DOHH2 (cell line): ENCODE measurements at regions not wholly inside any gene's neighbourhood (a gene's known extent, or its start where the extent isn't known, plus 50 kb on each side); places are given as distances from the start of the nearest gene placed in this dataset.

Experiments used
- H3F3A ChIP-seq: fragments of 200-600 bp; sonication (generic), shearing (Covaris generic); 2 replicates; pipeline ENCODE4 v1.6.0; 2016; ENCODE audit warnings: antibody characterized with exemption, mild to moderate bottlenecking; ENCODE audit not compliant: control insufficient read depth, insufficient read depth
- H3K27ac ChIP-seq: fragments of 200-600 bp; sonication (generic); 2 replicates; pipeline ENCODE4 v1.5.1; 2014; ENCODE audit warnings: low read depth, mild to moderate bottlenecking, low read length, moderate library complexity
- H3K27me3 ChIP-seq: fragments of 200-600 bp; sonication (generic); 2 replicates; pipeline ENCODE4 v1.6.1; 2014; ENCODE audit warnings: mild to moderate bottlenecking, low read length, mixed read lengths; ENCODE audit not compliant: control insufficient read depth
- H3K36me3 ChIP-seq: fragments of 200-600 bp; sonication (generic); 2 replicates; pipeline ENCODE4 v1.6.1; 2014; ENCODE audit warnings: mild to moderate bottlenecking, low read length, moderate library complexity, mixed read lengths; ENCODE audit not compliant: control insufficient read depth
- H3K4me1 ChIP-seq: fragments of 200-600 bp; sonication (generic); 2 replicates; pipeline ENCODE4 v1.6.1; 2014; ENCODE audit warnings: mild to moderate bottlenecking, low read length, mixed read lengths; ENCODE audit not compliant: control insufficient read depth
- H3K4me2 ChIP-seq: fragments of 200-600 bp; sonication (generic); 2 replicates; pipeline ENCODE4 v1.6.0; 2014; ENCODE audit warnings: mild to moderate bottlenecking, low read length, moderate library complexity
- H3K4me3 ChIP-seq: fragments of 200-600 bp; sonication (generic); 2 replicates; pipeline ENCODE4 v1.5.1; 2014; ENCODE audit warnings: mild to moderate bottlenecking, low read length, mixed read lengths
- H3K79me2 ChIP-seq: fragments of 200-600 bp; sonication (generic); 2 replicates; pipeline ENCODE4 v1.6.1; 2014; ENCODE audit warnings: mild to moderate bottlenecking, low read length, mixed read lengths; ENCODE audit not compliant: control insufficient read depth
- H3K9me2 ChIP-seq: fragments of 200-600 bp; sonication (generic); replicated peaks from 2 replicates; pipeline ENCODE4 v1.6.1; 2014; ENCODE audit warnings: mild to moderate bottlenecking, low read length, mixed read lengths; ENCODE audit not compliant: control insufficient read depth
- H3K9me3 ChIP-seq: fragments of 200-600 bp; sonication (generic); 2 replicates; pipeline ENCODE4 v1.6.1; 2014; ENCODE audit warnings: antibody characterized with exemption, low read length, mixed read lengths; ENCODE audit not compliant: control insufficient read depth, insufficient read depth
- H4K20me1 ChIP-seq: fragments of 200-600 bp; sonication (generic); 2 replicates; pipeline ENCODE4 v1.6.0; 2014; ENCODE audit warnings: low read depth, mild to moderate bottlenecking, antibody characterized with exemption, low read length, moderate library complexity; ENCODE audit not compliant: control insufficient read depth, insufficient read depth
- EZH2phosphoT487 ChIP-seq: fragments of 200-600 bp; sonication (generic); IDR thresholded peaks from 2 replicates; pipeline ENCODE4 v1.6.1; 2017; ENCODE audit warnings: borderline replicate concordance, mild to moderate bottlenecking, antibody characterized with exemption, low read length, moderate library complexity, mixed read lengths
- TF ChIP-seq, protein P1 (sequence below): fragments of 200-600 bp; sonication (generic); IDR thresholded peaks from one replicate; pipeline ENCODE4 v1.5.1; 2014; ENCODE audit warnings: antibody characterized with exemption, mild to moderate bottlenecking, low read depth, low read length; ENCODE audit not compliant: poor library complexity, severe bottlenecking

DNA sequence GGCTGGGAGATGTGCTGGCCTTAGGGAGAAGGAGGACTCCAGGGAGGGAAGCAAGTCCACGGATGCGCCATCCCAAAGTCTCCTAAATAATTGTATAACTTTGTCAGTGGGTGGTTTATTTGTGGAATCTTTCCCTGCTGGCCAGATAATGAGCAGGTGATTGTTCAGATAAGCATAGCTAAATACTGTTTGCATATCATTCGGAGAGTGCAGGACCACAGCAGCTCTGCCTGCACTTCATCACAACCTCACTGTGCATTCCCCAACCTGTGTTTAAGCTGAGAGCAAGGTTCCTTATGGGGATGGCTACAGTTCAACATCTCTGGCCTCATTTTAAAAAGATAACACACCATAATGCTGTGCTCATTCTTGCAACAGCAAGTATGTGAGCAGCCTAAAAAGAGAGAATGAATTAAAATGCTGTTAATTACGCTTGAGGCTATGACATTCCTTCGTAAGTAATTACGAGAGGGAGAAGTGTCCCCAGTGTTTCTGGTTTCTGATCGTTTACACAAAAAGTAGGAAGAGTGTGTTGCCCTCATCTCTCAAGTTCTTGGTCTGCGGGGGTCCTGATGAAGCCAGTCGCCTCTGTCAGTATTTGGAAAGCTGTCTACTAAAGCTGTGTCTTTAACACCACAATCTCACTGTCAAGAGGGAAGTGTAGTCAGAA lies 272.0 kb upstream of the RORA start:
- no peaks in the 10 kb centered on the region for H3K79me2 ChIP-seq
- no peaks in the 10 kb centered on the region for H3K36me3 ChIP-seq
- H3K4me3 ChIP-seq: no peak overlapping the region
- no peaks in the 10 kb centered on the region for H3K9me3 ChIP-seq
- H3K4me2 ChIP-seq: no peak overlapping the region
- no peak overlapping the region for H3K27ac ChIP-seq
- TF ChIP-seq EZH2phosphoT487: no peak
- TF ChIP-seq, protein P1, sequence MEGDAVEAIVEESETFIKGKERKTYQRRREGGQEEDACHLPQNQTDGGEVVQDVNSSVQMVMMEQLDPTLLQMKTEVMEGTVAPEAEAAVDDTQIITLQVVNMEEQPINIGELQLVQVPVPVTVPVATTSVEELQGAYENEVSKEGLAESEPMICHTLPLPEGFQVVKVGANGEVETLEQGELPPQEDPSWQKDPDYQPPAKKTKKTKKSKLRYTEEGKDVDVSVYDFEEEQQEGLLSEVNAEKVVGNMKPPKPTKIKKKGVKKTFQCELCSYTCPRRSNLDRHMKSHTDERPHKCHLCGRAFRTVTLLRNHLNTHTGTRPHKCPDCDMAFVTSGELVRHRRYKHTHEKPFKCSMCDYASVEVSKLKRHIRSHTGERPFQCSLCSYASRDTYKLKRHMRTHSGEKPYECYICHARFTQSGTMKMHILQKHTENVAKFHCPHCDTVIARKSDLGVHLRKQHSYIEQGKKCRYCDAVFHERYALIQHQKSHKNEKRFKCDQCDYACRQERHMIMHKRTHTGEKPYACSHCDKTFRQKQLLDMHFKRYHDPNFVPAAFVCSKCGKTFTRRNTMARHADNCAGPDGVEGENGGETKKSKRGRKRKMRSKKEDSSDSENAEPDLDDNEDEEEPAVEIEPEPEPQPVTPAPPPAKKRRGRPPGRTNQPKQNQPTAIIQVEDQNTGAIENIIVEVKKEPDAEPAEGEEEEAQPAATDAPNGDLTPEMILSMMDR: no peak
- no peaks in the 10 kb centered on the region for H3F3A ChIP-seq
- H3K27me3 ChIP-seq: no peaks in the 10 kb centered on the region
- no peaks in the 10 kb centered on the region for H4K20me1 ChIP-seq
- H3K9me2 ChIP-seq: no peaks in the 10 kb centered on the region
- H3K4me1 ChIP-seq: peaks cover 7% of the 10 kb centered on the region

DNA sequence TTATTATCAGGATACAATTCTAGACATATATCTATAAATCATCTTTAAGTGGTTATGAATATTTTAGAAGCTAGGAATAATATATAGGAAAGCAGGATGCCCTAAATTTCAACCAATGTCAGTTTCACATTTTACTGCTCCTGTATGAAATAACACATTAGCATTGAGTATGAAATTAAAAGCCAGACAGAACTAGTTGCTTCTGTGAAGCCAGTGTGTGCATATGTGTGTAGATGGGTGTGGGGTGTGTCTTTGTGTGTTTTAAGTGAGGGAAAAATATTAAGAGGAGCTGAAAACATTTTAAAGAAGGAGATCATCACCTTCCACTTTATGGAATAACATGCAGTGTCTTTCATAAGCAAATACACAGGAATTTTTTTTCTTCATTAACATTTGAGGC lies 271.4 kb upstream of the RORA start:
- TF ChIP-seq, protein P1: no peak
- TF ChIP-seq EZH2phosphoT487: no peak
- H3K79me2 ChIP-seq: no peaks in the 10 kb centered on the region
- no peaks in the 10 kb centered on the region for H3K9me2 ChIP-seq
- H3K27ac ChIP-seq: no peak overlapping the region
- no peak overlapping the region for H3K4me2 ChIP-seq
- peaks cover 7% of the 10 kb centered on the region for H3K4me1 ChIP-seq
- H4K20me1 ChIP-seq: no peaks in the 10 kb centered on the region
- H3K36me3 ChIP-seq: no peaks in the 10 kb centered on the region
- H3F3A ChIP-seq: no peaks in the 10 kb centered on the region
- H3K9me3 ChIP-seq: no peaks in the 10 kb centered on the region
- H3K27me3 ChIP-seq: no peaks in the 10 kb centered on the region
- H3K4me3 ChIP-seq: no peak overlapping the region

DNA sequence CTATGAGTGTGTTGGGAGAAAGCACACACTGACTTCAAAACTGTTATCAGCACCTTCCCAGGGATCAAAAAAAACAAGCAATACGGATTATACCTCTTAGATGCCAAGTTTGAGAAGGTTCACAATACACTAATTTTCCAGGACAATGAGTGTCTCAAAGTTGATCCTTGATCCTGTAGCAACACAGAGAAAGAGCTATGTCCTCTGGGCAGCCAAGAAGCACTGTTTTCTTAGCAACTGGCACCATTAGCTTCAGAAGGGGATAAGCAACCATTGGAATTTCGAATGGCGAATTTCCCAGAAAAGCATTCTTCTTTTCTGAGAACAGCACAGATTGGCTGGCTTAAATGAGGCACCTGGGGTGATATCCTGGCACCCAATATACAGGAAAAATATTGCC lies 270.3 kb upstream of the RORA start:
- no peaks in the 10 kb centered on the region for H3K9me3 ChIP-seq
- H3K4me3 ChIP-seq: no peak overlapping the region
- no peaks in the 10 kb centered on the region for H3F3A ChIP-seq
- H3K27ac ChIP-seq: no peak overlapping the region
- H3K27me3 ChIP-seq: no peaks in the 10 kb centered on the region
- H3K36me3 ChIP-seq: no peaks in the 10 kb centered on the region
- H3K79me2 ChIP-seq: no peaks in the 10 kb centered on the region
- TF ChIP-seq EZH2phosphoT487: no peak
- TF ChIP-seq, protein P1: no peak
- H3K9me2 ChIP-seq: no peaks in the 10 kb centered on the region
- H4K20me1 ChIP-seq: no peaks in the 10 kb centered on the region
- no peak overlapping the region for H3K4me2 ChIP-seq
- H3K4me1 ChIP-seq: peaks cover 7% of the 10 kb centered on the region
